Loucy (cell line): ENCODE measurements at regions not wholly inside any gene's neighbourhood (a gene's known extent, or its start where the extent isn't known, plus 50 kb on each side); places are given as distances from the start of the nearest gene placed in this dataset.

Source experiments
- H2AFZ ChIP-seq: fragments of 200-600 bp; sonication (generic); 2 replicates; pipeline ENCODE4 v1.6.0; 2016; ENCODE audit warnings: antibody characterized with exemption, mild to moderate bottlenecking, low read length, moderate library complexity
- H3F3A ChIP-seq: fragments of 200-600 bp; 2 replicates; pipeline ENCODE4 v1.6.0; 2016; ENCODE audit warnings: antibody characterized with exemption, low read depth, mild to moderate bottlenecking
- H3K27me3 ChIP-seq: fragments of 200-600 bp; sonication (generic); 2 replicates; pipeline ENCODE4 v1.6.1; 2014; ENCODE audit warnings: low read length, mild to moderate bottlenecking; ENCODE audit not compliant: insufficient read depth, poor library complexity, severe bottlenecking
- H3K36me3 ChIP-seq: fragments of 200-600 bp; sonication (generic); 2 replicates; pipeline ENCODE4 v1.6.1; 2016; ENCODE audit warnings: low read length; ENCODE audit not compliant: insufficient read depth
- H3K4me1 ChIP-seq: fragments of 200-600 bp; sonication (generic); 2 replicates; pipeline ENCODE4 v1.5.1; 2014; ENCODE audit warnings: low read length, mild to moderate bottlenecking; ENCODE audit not compliant: insufficient read depth, poor library complexity, severe bottlenecking
- H3K4me2 ChIP-seq: fragments of 200-600 bp; sonication (generic); 2 replicates; pipeline ENCODE4 v1.6.0; 2014; ENCODE audit warnings: antibody characterized with exemption, low read length, low read depth, mild to moderate bottlenecking; ENCODE audit not compliant: poor library complexity, severe bottlenecking
- H3K4me3 ChIP-seq: fragments of 200-600 bp; sonication (generic); 2 replicates; pipeline ENCODE4 v1.5.1; 2014; ENCODE audit warnings: low read length, mild to moderate bottlenecking, mixed read lengths; ENCODE audit not compliant: poor library complexity, severe bottlenecking
- H3K79me2 ChIP-seq: fragments of 200-600 bp; sonication (generic); 2 replicates; pipeline ENCODE4 v1.6.1; 2014; ENCODE audit warnings: low read length; ENCODE audit not compliant: insufficient read depth
- H3K9ac ChIP-seq: fragments of 200-600 bp; sonication (generic); 2 replicates; pipeline ENCODE4 v1.6.0; 2014; ENCODE audit warnings: mild to moderate bottlenecking, low read depth, low read length, moderate library complexity; ENCODE audit not compliant: poor library complexity, severe bottlenecking
- H3K9me2 ChIP-seq: fragments of 200-600 bp; sonication (generic); replicated peaks from 2 replicates; pipeline ENCODE4 v1.6.1; 2016; ENCODE audit warnings: low read depth, low read length, mixed read lengths
- H3K9me3 ChIP-seq: fragments of 200-600 bp; sonication (generic); 2 replicates; pipeline ENCODE4 v1.6.1; 2014; ENCODE audit warnings: mild to moderate bottlenecking, antibody characterized with exemption, low read length, low read depth; ENCODE audit not compliant: insufficient read depth
- H4K20me1 ChIP-seq: fragments of 200-600 bp; sonication (generic); 2 replicates; pipeline ENCODE4 v1.6.0; 2014; ENCODE audit warnings: antibody characterized with exemption, low read length, mild to moderate bottlenecking; ENCODE audit not compliant: insufficient read depth, poor library complexity, severe bottlenecking
- EZH2phosphoT487 ChIP-seq: fragments of 200-600 bp; IDR thresholded peaks from 2 replicates; pipeline ENCODE4 v1.6.1; 2018; ENCODE audit warnings: antibody characterized with exemption, mild to moderate bottlenecking, moderate library complexity, borderline replicate concordance
- TF ChIP-seq, protein P1 (sequence below): fragments of 200-600 bp; sonication (generic); conservative IDR thresholded peaks from 2 replicates; pipeline ENCODE4 v1.5.1; 2014; ENCODE audit warnings: mild to moderate bottlenecking, antibody characterized with exemption, low read length

DNA sequence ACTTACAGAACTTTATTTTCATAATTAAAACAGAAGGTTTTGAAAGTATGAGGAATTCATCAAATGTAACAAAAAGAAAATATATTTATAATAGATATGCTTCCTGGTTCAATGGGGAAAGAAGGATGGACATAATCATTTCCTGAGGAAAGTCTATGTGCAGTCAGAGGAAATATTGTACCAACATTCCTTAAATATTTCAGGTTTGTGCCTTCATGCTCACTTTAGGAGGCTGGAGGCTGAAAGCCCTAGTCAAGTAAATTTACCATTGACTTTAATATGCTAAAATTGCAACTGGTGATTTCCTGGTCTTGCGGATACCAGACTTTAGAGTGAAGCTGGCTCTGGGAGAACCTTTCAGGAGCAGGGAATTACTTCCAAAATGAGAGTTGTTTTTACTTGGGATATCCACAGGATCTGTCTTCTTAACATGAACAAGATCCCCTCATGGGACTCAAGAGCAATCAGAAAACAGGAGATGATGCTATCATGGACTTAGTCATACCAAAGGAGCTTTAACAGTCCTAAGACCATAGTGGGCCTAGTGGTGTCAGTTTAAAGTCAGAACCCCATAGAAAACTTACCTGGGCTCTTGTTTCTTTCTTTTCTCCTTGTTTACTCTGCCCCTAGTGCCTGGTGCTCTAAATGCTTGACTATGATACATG, 762.8 kb upstream of the GRAMD2B start:
- Histone ChIP-seq H3K9me2 (no peaks in the 10 kb centered on the region), H3K27me3 (no peaks in the 10 kb centered on the region), H3K4me3 (no peak overlapping the region), H3F3A (no peaks in the 10 kb centered on the region), H4K20me1 (no peaks in the 10 kb centered on the region), H3K9me3 (no peaks in the 10 kb centered on the region), H3K4me1 (no peaks in the 10 kb centered on the region), H3K9ac (no peak overlapping the region), H3K4me2 (no peak overlapping the region), H3K36me3 (no peaks in the 10 kb centered on the region), H3K79me2 (no peaks in the 10 kb centered on the region), H2AFZ (no peak overlapping the region)
- TF ChIP-seq, protein P1, sequence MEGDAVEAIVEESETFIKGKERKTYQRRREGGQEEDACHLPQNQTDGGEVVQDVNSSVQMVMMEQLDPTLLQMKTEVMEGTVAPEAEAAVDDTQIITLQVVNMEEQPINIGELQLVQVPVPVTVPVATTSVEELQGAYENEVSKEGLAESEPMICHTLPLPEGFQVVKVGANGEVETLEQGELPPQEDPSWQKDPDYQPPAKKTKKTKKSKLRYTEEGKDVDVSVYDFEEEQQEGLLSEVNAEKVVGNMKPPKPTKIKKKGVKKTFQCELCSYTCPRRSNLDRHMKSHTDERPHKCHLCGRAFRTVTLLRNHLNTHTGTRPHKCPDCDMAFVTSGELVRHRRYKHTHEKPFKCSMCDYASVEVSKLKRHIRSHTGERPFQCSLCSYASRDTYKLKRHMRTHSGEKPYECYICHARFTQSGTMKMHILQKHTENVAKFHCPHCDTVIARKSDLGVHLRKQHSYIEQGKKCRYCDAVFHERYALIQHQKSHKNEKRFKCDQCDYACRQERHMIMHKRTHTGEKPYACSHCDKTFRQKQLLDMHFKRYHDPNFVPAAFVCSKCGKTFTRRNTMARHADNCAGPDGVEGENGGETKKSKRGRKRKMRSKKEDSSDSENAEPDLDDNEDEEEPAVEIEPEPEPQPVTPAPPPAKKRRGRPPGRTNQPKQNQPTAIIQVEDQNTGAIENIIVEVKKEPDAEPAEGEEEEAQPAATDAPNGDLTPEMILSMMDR: no peak
- no peak for TF ChIP-seq EZH2phosphoT487

DNA sequence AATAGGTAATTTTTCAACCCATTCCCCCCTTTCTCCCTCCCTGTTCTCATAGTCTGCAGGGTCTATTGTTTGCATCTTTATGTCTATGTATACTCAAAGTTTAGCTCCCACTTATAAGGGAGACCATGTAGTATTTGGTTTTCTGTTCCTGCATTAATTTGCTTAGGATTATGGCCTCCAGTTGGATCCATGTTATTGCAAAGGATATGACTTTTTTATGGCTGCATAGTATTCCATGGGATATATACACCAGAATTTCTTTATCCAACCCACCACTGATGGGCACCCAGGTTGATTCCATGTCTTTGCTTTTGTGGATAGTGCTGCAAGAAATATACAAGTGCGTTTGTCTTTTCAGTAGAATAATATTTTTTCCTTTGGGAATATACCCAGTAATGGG, 761.6 kb upstream of the GRAMD2B start:
- no peak overlapping the region for H3K4me2 ChIP-seq
- no peaks in the 10 kb centered on the region for H3K79me2 ChIP-seq
- TF ChIP-seq, protein P1: no peak
- TF ChIP-seq EZH2phosphoT487: no peak
- no peaks in the 10 kb centered on the region for H3K9me2 ChIP-seq
- H4K20me1 ChIP-seq: no peaks in the 10 kb centered on the region
- H3K36me3 ChIP-seq: no peaks in the 10 kb centered on the region
- no peaks in the 10 kb centered on the region for H3K4me1 ChIP-seq
- H3K9ac ChIP-seq: no peak overlapping the region
- H3K27me3 ChIP-seq: no peaks in the 10 kb centered on the region
- H3K9me3 ChIP-seq: no peaks in the 10 kb centered on the region
- no peak overlapping the region for H3K4me3 ChIP-seq
- no peak overlapping the region for H2AFZ ChIP-seq
- H3F3A ChIP-seq: no peaks in the 10 kb centered on the region

DNA sequence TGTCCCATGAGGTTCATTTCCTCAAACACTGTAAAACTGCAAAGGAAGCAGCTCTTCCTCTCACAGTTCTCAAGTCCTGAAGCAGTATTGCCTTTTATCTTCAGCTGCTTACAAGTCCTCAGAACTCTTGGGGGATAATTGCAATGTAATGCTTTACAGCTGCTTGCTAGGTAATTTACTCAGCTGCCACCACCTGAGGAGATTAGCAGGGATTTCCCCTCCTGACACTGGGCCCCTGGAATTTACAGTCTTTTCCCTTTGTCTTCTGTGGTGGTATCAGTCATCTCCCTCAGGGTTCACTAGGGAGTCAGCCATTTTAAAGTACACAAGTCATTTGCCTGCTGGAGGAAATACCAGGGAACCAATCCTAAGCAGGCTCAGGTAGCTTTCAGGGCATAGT, 754.3 kb upstream of the GRAMD2B start:
- Histone ChIP-seq H3K9me3 (no peaks in the 10 kb centered on the region), H2AFZ (peak overlapping the region; percentile 67; the same call in 1 of the 2 replicates), H3K9me2 (no peaks in the 10 kb centered on the region), H4K20me1 (no peaks in the 10 kb centered on the region), H3K36me3 (no peaks in the 10 kb centered on the region), H3K27me3 (no peaks in the 10 kb centered on the region), H3K4me3 (peak overlapping the region; percentile 17), H3K9ac (no peak overlapping the region), H3K4me2 (peak overlapping the region; percentile 27), H3K79me2 (no peaks in the 10 kb centered on the region), H3K4me1 (peaks cover 7% of the 10 kb centered on the region), H3F3A (no peaks in the 10 kb centered on the region)
- TF ChIP-seq, protein P1: no peak
- no peak for TF ChIP-seq EZH2phosphoT487
